Tongue (tissue), 1 donor: ENCODE measurements at regions not wholly inside any gene's neighbourhood (a gene's known extent, or its start where the extent isn't known, plus 50 kb on each side); places are given as distances from the start of the nearest gene placed in this dataset.
A peak's percentile ranks its signal among the peaks of the same experiment; 100 is the strongest.

Experiments used
- DNase-seq: peaks from one replicate; pipeline ENCODE4 v3.0.0-alpha.2; 2015

- no peak for DNase-seq
These were observed 131.2 kb downstream of the SNAPC1 start for GRCh38 chr14:61893371-61893940.

GRCh38 chr14:61894452-61895077 lies 132.3 kb downstream of the SNAPC1 start:
- DNase-seq, result peak; percentile 84

DNA sequence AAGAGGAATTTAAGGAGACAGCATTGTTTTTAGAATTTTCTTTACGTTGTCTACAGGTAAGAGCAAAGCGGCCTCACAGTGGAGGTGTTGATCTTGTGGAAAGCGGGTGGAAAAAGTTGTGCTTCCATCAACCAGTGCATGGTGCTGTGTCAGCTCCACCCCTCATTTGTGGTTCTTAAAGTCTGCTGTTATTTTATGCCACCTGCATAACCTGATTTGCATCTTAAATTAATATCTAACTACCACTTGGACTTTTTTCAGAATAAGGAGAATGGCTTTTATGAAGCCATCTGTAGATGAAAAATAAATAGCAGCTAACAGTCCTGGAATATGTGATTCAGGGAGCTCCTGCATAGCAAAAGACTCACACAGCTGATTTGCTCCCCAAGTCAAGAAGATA lies 135.1 kb downstream of the SNAPC1 start:
- no peak for DNase-seq

DNA sequence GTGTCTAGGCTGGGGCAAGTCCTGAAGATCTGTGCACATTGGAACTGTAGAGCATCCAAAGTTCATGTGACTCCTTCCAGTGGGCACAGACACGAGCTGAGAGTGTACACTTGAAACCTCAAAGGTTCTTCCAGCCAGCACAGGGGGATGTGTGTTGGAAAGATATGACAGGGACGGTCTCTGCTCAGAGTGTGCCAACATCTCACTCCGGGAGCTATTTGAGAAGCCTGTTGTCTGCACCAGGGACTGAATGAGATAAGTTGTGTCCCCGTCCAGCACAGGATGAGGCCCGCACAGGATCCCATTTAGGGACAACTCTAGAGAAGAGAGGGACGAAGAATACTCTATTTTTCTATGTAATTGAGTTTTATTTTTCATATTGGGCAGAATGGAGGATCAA lies 136.3 kb downstream of the SNAPC1 start:
- no peak for DNase-seq

DNA sequence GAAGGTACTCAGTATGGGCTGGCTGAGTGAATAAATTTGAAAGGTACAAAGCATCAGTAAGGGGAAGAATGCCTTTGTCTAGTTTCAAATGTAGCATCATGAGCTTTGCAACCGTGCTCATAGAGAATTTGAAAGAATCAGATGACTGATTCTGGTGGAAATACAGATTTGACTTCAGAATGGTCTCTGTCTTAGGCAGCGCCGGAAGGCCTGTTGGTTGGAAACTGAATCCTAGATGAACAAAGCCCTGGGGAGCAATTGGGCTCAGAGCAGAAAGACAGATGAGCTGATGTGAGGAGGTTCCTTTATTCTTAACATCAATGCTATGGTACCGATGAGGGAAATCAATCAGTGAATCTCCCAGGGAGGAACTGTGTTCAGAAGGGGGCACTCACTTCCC lies 137.3 kb downstream of the SNAPC1 start:
- DNase-seq, result no peak

- no peak for DNase-seq
These were observed 142.7 kb downstream of the SNAPC1 start for GRCh38 chr14:61904946-61905345.

GRCh38 chr14:61911574-61911973 lies 149.4 kb downstream of the SNAPC1 start:
- no peak for DNase-seq

GRCh38 chr14:61918998-61919397 lies 156.8 kb downstream of the SNAPC1 start:
- DNase-seq, result no peak

DNA sequence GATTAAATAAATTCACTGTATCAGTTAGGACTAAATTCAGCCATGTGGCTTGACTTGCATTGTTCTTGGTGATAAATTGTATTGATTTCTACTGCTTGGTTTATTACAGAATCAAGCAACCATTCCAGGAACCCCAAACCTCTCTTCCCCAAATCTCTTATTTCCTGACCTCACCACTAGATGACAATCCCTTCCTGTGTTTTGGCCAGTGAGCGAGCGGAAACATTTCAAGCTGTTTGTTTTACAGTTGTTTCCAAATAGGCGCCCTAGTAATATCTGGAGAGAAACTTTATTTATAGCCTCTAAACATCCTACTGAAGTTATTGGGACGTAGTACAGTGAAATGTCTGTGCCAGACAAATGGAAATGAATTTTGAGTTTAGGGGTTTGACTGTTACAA lies 161.1 kb downstream of the SNAPC1 start:
- DNase-seq, result peak; percentile 39

DNA sequence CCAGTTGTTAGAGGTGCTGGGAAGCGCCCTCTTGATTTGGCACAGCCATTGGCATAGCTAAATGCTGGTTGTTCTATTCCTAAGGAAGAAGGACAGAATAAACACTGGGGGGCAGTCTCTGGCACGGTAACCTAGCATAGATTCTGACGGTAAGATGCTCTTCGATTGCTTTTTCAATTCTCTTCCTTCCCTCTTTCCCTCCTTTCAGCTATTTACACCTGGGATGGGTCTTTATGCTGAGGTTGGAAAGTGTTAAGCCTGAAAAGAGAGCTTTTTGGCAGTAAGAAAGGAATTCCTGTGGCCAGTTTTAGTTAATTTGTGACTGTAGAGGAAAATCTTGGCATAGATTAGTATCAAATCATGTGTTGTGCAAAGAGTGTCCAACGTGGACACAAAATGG lies 162.8 kb downstream of the SNAPC1 start:
- peak; percentile 14 for DNase-seq

DNA sequence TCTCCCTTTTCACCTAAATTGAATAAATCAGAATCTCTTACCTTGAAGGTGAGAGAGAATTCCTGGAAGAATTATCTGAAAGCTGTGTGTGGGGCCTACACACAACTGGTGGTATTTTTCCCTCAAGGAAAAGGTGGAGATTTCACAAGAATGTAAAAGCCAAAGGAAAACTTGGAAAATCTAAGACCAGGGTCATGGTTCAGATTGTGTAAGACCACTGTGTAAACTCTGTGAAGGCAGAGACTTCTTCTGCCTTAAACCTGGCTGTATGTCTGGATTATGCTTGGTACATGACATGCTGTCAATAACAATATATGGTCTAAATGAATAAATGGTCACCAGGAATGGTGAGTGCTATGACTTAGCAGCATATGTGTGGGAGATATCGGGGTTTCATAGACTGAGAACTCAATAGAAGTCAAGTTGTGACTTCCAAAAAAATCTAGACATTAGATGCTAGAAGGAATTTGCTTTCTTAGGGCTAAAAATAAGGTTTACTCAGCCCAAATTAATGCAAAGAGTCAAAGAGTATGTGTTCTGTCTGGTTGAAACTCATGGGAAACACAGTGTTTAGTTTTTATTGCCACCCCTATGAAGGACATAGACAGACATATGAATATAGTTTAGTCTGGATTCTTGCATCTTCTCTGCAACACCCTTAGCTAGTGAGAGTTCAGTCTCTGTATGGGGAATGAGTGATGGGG lies 163.7 kb downstream of the SNAPC1 start:
- no peak for DNase-seq

DNA sequence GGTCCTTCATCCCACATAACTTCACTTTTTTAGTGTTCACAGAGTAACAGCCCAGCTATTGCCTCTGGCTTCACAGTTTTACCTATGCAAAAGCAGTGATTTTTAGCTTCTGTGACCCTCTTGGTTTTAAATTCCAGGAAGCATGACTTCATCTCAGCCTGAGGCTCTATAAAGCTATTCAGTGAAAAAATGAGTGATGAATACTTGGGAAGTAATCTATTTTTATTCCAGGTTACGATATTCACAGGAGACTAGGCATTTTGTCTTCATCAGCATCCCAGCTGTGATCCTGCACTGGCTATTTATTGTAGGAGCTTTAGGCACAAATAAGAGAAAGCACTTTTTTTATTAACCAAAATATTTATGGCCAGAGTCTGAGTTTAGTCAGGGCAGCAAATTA lies 164.8 kb downstream of the SNAPC1 start:
- DNase-seq, result peak; percentile 6

DNA sequence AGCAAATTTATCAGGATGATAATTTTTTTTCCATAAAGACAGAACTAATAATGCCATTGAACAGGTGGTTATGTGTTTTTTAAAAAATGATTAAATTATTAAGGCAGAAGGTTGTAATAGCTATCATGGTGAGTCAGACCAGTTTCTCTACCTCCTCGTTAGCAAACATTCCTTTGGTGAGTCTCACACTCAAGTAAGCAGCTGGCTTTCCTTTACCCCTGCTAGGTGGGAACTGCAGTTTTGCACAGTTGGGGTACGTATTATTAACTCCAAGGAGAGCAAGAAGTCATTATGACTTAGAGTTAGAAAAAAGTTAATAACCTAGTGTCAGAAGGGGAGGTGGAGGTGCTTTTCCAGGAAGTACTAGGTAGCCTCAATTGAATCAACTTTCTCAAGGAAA lies 165.3 kb downstream of the SNAPC1 start:
- DNase-seq, result no peak

DNA sequence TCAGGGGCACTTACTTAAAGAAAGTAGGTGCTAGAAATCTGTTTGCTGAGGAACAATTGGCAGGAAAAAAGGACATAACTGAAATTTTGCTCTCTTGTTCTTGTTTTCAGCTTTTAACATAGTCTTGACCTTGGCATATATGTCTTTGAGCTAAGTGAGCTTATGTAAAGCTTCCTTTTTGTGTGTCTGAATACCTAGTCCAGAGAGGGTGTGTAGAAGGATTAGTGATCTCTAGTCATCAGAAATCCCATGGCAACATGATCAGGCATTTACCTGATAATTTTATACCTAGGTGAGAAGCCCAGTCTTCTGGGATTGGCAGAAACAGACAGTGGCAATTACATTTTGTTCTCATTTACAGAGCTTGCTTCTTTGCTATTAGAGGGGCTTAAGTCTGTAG lies 166.1 kb downstream of the SNAPC1 start:
- no peak for DNase-seq

DNA sequence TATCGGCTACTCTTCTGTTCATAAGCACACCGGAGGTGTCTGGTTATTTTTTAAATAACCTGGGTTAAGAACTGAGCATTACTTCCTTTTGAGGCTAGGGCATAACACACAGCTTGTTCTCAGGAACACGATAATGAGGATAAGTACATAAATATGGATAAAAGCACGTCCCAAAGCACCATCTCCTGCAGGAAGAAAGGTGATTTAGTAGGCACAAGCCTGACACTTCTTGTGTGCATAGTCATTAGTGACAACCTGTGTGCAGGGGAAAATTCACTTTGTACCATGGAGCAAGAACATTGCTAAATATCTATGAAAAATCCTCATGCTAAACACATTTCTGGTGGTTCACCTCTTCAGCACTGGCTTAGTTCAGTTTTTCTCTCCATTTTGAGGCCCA lies 166.5 kb downstream of the SNAPC1 start:
- DNase-seq, result no peak

DNA sequence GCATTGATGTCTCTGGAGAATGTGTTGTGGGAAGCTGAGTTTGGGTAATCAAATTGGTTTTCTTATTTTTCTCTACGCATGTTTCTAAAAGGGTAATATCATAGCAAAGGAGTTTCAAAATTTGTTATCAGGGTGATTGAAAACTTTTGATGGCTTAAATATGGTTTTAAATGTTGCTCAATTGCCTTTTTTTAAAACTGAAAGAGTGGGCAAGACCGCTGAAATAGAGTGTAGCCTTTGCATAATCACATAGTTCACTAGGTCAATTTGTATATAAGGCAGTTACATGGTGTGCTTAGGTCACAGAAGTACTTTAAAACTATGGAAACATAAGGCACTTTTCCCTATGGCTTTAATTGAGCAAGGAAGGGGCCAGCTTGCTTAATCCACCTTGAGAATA lies 167.4 kb downstream of the SNAPC1 start:
- no peak for DNase-seq

DNA sequence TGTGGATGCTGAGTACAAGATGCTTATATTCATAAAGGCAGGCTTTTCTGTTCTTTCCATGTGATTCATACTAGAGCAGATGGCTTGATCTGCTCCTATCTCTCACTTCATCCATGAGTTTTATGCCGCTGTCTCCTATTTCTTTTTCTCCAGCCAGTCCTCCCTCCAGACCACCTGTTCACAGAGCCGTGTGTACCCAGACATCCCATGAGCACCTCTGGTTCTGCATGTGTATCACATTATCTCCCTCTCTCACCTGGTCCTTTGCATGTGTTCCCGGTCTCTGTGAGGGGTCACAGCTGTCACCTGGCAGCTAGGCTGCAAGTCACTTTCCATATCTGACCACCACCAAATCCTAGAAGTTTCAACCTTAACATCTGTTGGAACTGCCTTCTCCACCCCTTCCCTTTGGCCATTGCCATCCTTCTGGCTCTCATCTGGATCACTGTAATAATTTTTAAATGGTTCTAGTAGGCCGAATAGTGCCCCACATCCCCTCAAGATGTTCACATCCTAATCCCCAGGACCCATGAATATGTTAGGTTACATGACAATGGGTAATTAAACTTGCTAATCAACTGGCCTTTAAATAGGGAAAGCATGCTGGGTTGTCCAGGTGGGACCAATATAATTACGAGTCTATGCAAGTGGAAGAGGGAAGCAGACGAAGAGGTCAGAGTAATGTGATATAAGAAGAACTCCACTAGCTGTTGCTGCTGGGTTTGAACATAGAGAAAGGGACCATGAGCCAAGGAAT lies 168.1 kb downstream of the SNAPC1 start:
- no peak for DNase-seq

GRCh38 chr14:61932974-61933373 lies 170.8 kb downstream of the SNAPC1 start:
- no peak for DNase-seq

- no peak for DNase-seq
These were observed 172.2 kb downstream of the SNAPC1 start for GRCh38 chr14:61934385-61934784.

GRCh38 chr14:61939776-61940175 lies 177.6 kb downstream of the SNAPC1 start:
- no peak for DNase-seq

DNA sequence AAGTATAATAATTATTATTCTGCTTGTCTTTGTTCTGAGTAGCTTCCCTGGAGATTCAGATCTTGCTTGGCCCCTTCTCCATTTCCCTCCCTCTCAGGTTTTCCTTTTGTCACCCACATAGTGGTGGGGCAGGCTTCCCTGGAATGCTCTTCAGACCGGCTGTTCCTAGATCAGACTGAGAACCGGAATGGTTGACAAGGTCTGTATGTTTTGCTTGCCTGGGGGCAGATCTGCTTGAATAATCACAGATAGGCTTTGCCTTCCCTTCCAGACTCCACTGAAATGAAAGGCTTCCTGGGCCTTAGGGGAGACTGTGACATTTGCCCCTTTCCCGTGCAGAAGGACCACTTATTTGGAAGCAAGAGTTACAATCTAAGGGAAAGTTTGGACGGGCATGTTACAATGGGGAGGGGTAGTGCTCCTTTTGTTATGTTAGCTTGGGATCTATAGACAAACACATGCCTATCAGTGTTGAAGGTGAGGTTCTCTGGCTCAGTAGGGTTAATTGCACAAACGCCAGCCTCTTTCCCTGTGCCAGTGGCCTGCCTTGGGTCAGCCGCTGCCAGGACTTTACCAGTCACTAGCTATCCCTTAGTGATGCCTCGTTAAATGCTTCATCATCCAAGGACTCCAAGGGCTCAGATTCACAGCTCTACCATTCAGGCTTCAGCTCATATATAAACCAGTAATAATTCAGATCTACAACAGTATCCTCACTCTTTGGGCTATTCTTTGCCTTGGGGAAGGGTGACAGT lies 178.6 kb downstream of the SNAPC1 start:
- peak; percentile 10 for DNase-seq

- DNase-seq, result no peak
These were observed 179.4 kb downstream of the SNAPC1 start for GRCh38 chr14:61941421-61942150.
